Ishikawa (cell line): ENCODE measurements at regions not wholly inside any gene's neighbourhood (a gene's known extent, or its start where the extent isn't known, plus 50 kb on each side); places are given as distances from the start of the nearest gene placed in this dataset.

ENCODE experiments used
- CREB1 ChIP-seq: IDR thresholded peaks from 2 replicates; pipeline ENCODE4 v1.6.1; 2012; ENCODE audit warnings: low read depth
- NFIC ChIP-seq: IDR thresholded peaks from 2 replicates; pipeline ENCODE4 v1.6.1; 2012
- YY1 ChIP-seq: IDR thresholded peaks from 2 replicates; pipeline ENCODE4 v1.6.1; 2012; ENCODE audit warnings: low read depth

- TF ChIP-seq NFIC (no peak), CREB1 (no peak), YY1 (no peak)
Measured at GRCh38 chr13:50611117-50611781, 232.2 kb downstream of the DLEU7 start.
